Fibroblast of skin of back (primary cell): ENCODE measurements at regions not wholly inside any gene's neighbourhood (a gene's known extent, or its start where the extent isn't known, plus 50 kb on each side); places are given as distances from the start of the nearest gene placed in this dataset.
"Not testable (repeated sequence)": the region's sequence is repeated elsewhere in the genome, so short reads cannot be mapped to it uniquely, and the experiment has no call there.

Experiments used
- DNase-seq: peaks from one replicate; pipeline ENCODE4 v3.0.0-alpha.2; 2013

DNA sequence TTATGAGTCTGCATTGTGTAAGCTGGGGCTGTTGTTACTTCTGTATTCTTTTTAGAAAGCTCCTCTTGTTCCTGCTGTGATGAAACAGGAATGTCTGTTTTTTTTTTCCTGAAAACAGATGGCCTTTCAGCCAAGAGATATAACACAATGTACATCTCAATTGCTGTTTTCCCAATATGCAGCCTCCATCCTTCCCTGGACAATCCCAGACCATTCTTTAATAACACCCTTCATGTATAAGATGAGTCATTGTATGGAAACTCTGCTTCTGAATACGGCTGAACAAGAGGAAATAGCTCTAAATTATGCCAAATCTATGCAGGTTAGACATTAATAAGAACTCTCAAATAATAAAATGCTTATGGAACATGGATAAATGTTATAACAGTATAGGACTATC, 60.2 kb upstream of the LRRC4C start:
- DNase-seq = peak; percentile 16

- DNase-seq = peak; percentile 71
Measured at GRCh38 chr11:41522391-41522790, 62.9 kb upstream of the LRRC4C start.

DNA sequence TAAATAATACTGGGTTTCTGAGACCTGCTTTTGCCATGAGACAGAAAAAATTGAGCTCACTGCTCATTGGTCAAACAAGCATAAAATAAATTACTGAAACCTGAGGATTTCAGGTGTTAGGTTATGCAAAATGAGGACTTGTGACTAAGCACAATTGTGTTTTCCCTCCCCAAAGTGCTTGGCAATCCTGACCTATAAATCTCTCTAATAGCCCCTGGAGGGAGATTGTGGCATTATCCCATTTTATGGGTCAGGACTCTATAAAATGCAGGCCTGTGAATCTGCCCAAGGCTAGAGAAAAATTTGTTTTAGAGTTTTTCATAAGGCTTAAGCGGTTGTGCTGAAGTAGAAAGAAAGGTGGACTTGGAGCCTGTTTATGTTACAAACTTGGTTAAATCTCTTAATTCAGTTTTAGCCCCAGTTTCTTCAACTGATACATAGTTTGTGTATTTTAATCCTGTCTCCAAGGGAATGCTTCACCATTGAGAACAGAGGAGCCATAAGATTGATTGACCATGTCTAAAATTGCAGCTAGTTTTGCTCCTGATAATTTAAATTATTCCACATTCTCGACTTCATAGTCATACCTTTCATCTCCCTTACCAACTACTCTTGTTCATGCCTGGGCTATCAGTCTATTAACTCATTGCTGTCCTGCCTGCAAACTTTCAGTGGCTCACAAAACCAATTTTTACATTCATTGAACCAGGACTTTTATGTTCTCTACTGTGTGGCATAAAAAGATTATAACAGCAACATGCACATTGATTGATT, 63.6 kb upstream of the LRRC4C start:
- DNase-seq = peak; percentile 3

DNA sequence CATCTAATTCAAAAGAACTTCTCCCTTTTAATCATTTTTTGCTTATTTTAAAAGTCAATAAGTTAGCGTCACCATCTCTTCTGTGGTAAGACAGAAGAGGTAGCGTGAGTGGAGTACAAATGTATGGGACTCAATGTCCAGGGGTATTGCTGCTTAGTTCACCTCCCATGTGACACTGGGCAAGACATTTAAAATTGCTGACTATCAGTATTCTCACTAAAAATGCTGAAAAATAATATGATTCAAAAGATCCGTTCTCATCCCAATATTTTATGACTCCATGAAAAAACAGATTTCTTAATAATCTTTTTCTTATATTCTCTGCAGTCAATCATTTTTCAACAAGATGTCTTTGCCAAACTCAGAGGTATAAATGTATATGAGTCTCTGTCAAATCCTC, 68.1 kb upstream of the LRRC4C start:
- no peak for DNase-seq

GRCh38 chr11:41532413-41532812, 73.0 kb upstream of the LRRC4C start:
- DNase-seq = no peak

- DNase-seq = no peak
Measured at GRCh38 chr11:41533761-41534160, 74.3 kb upstream of the LRRC4C start.

GRCh38 chr11:41534391-41534790, 74.9 kb upstream of the LRRC4C start:
- DNase-seq = no peak

GRCh38 chr11:41534861-41535260, 75.4 kb upstream of the LRRC4C start:
- no peak for DNase-seq

DNA sequence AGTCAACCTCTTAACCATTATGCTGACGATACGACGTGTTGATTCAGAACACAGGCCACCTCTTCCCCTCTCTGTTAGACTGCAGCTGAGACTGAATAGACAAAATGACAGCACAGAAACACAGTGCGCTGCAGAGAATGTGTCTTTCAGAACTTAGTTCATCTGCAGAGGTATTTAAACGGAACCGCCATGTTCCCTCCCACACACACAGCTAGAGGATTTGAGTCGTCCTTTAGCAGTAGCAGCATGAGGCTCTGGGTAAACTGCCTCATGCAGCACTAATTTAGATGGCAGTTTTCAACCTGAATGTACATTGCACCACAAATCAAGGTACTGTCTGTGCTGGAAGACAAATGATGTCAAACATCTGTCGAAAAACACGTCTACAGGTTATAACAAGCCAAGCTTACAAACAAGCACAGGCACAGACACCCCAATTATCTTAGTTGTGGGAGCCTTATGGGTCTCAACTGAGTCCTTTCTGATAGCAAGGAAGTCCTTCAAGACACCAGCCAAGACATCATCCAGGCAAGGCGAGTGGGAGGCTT, 76.6 kb upstream of the LRRC4C start:
- DNase-seq = no peak

GRCh38 chr11:41544902-41545301, 85.5 kb upstream of the LRRC4C start:
- not testable (repeated sequence) for DNase-seq

DNA sequence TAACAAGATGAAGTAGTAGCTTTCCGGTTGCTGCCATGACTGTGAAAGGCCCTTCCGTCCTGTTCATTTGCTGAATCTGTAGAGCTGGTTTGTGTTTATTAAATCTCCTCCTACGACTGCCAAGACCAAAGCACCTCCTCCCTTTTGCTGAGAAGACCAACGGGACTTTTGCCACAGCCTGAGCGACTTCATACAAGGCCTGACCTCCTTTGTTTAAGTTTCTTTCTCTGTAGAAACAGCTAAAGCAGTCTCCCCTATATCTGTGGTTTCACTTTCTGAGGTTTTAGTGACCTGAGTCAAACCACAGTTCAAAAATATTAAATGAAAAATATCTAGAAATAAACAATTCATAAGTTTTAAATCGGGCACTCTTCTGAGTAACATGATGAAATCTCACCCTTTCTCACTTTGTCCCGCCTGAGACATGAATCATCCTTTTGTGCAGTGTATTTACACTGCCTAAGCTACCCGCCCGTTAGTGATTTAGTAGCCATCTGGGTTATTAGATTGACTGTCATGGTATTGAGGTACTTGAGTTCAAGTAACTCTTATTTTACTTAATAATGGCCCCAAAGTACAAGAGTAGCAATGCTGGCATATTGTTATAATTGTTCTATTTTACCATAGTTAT, 119.1 kb upstream of the LRRC4C start:
- no peak for DNase-seq

- no peak for DNase-seq
Measured at GRCh38 chr11:41579546-41579945, 120.1 kb upstream of the LRRC4C start.

DNA sequence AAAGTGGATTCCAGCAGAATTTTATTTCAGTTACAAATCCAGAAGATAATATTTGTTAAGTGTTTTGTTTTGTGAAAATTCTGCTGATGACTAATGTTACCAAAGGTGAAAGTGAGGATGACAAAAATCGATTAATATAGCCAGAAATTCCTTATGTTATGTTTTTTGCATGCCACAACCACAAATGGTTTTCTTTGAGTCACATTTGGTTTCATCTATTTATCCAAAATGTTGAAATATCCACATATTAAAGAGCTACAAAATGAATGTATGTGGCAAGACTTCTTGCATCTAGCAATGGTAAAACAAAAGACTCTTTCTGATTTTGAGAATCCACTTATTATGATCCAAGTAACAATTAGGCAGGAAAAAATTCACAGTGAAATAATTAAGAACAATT, 150.1 kb upstream of the LRRC4C start:
- no peak for DNase-seq

DNA sequence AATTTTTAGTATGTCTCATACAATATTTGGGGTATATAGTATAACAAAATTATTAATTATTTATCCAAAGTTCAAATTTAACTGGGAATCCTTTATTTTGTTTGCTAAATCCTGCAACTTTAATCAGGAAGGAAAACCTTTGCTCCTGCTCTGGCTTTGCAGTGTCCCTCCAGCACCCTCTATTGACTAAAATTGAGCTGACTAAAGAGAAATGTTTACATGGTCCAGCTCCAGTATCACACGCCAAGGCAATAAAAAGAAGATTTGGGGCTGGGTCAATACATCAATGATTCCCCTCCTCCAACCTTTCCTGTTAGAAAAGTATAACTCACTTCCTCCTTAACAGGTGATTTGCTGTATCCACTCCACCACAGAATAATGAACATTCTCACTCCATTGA, 153.0 kb upstream of the LRRC4C start:
- no peak for DNase-seq

DNA sequence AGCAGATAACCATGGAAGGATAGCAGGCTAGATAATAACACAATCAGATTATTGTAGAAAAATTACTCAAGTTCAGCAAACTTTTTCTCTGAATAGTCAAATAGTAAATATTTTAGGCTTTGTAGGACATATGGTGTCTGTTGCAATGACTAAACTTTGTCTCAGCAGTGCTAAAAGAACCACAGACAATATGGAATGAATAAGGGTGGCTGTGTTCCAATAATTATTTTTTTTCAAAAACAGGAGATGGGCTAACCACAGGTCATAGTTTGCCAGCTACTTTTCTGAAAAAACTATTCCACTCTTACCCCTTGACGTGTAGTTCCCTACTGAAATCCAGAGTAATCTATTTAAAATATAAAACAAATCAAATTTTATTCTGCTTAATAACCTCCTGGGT, 153.9 kb upstream of the LRRC4C start:
- peak; percentile 32 for DNase-seq

DNA sequence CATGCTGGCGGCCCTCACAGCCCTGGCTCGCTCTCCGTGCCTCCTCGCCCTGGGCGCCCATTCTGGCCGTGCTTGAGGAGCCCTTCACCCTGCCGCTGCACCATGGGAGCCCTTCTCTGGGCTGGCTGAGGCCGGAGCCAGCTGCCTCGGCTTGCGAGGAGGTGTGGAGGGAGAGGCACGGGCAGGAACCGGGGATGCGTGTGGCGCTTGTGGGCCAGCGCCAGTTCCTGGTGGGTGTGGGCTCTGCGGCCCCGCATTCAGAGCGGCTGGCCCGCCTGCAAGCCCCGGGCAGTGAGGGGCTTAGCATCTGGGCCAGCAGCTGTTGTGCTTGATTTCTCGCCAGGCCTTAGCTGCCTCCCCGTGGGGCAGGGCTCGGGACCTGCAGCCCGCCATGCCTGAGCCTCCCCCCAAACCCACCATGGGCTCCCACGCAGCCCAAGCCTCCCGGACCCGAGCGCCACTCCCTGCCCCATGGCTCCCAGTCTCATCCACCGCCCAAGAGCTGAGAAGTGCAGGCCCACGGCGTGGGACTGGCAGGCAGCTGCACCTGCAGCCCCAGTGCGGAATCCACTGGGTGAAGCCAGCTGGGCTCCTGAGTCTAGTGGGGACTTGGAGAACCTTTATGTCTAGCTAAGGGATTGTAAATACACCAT, 163.4 kb upstream of the LRRC4C start:
- DNase-seq = no peak

GRCh38 chr11:41659985-41660384, 200.5 kb upstream of the LRRC4C start:
- no peak for DNase-seq

- no peak for DNase-seq
Measured at GRCh38 chr11:41660585-41660984, 201.1 kb upstream of the LRRC4C start.

DNA sequence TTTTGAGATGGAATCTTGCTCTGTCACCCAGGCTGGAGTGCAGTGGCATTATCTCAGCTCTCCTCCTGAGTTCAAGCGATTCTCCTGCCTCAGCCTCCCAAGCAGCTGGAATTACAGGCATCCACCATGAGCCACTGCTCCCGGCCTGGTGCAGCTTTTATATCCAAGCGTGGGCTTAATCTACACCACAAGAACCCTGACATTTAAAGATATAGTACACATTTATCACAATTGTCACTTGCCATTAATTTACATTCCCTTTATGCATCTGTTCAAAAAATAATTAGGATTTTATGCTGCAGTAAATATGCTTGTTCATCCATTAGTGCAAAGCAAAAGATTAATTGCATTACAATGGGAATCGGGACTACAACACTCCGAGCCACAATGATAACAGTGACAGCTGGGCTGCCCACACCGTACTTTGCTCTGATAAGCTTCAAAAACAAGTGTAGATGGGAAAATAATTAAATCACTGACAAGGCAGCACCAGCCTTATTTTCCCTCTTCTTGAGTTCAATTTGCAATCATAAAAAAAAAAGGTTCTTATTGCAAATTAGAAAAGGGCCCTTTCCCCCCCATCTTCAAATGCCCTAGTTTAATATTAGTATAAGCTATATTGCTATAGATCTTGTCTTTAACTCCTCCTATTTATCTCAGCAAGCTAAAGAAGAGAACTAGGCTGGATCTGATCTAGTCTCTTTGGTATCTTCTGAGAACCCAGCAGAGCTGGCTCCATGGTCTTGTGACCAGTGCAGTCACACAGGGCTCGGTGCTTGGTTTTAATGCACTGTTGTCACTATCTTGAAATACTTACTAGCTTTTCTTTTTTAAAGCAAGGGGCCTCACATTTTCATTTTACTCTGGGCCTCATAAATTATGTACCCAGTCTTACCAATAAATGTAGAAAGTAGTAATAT, 206.2 kb upstream of the LRRC4C start:
- no peak for DNase-seq

GRCh38 chr11:41666951-41667653, 207.7 kb upstream of the LRRC4C start:
- no peak for DNase-seq

- DNase-seq = no peak
Measured at GRCh38 chr11:41675205-41675604, 215.8 kb upstream of the LRRC4C start.

GRCh38 chr11:41713030-41713429, 253.6 kb upstream of the LRRC4C start:
- DNase-seq = no peak
